C1 segment of cervical spinal cord (tissue), 14 donors: ENCODE measurements at regions not wholly inside any gene's neighbourhood (a gene's known extent, or its start where the extent isn't known, plus 50 kb on each side); places are given as distances from the start of the nearest gene placed in this dataset.
"Not testable (repeated sequence)": the region's sequence is repeated elsewhere in the genome, so short reads cannot be mapped to it uniquely, and the experiment has no call there.

Experiments
- DNase-seq, 14 donors: peaks; one replicate each; lab custom pipeline; 2025; lab: John Stamatoyannopoulos, UW

- DNase-seq = no peak
Measured at GRCh38 chr6:11890849-11891248, 112.2 kb upstream of the ADTRP start.

DNA sequence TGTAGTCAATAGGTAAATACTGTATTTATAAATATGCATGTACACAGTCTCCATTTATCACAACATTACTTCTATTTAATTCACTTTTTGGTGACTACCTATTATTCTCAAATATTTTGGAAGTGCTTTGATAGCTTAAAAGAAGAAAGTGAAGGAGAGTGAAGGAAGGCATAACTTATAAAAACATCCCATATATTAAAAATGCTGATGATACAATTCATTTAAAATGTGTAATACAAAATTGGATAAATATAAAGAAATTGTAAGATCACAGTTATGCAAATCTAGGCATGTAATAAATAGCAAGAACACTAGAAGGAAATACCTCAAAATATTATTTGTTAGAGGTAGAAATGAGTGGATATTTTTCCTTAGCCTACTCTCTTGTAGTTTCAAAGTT, 111.6 kb upstream of the ADTRP start:
- DNase-seq = no peak

- no peak for DNase-seq
Measured at GRCh38 chr6:11889572-11889971, 111.0 kb upstream of the ADTRP start.

DNA sequence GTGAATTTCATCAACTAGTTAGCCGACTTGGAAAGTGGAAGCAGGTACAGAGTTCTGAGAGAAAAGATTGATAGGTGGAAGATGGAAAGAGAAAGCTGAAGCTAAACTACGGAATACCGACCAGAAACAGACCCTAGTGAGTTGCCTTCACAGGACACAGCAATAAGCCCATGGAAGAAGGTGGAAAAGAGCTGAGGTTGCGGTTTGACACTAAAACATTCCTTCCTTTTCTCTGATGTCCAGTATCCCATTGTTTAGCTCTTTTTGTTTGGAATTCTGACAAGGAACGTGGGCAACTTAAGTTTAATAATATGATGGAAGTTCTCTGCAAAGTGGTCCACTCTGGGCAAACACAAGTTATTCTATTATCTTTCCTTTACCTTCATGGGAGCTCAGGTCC, 110.1 kb upstream of the ADTRP start:
- no peak for DNase-seq

- no peak for DNase-seq
Measured at GRCh38 chr6:11885159-11885558, 106.6 kb upstream of the ADTRP start.

GRCh38 chr6:11883471-11883870, 104.9 kb upstream of the ADTRP start:
- DNase-seq = not testable (repeated sequence)

- DNase-seq = not testable (repeated sequence)
Measured at GRCh38 chr6:11880156-11880555, 101.6 kb upstream of the ADTRP start.

DNA sequence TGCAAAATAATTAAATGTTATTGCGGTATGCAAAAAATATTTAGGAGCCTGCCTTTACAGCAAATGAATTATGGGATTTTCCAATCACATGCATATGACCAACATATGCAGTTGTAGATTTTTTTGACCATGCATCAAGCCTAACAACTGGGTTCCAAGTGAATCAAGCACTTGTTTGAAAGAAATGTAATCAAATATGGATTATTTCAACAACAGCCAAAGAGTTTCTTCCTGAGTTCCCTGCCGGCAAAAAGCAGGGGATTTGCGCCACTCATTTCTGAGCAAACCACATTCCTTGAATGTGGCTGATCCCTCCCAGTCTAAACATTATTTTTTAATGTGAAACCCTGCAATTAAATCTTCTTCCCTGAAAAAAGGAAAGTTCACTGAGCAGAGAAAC, 100.1 kb upstream of the ADTRP start:
- DNase-seq = no peak

- no peak for DNase-seq
Measured at GRCh38 chr6:11878029-11878428, 99.4 kb upstream of the ADTRP start.

GRCh38 chr6:11876934-11877433, 98.4 kb upstream of the ADTRP start:
- no peak for DNase-seq

GRCh38 chr6:11875325-11876109, 96.9 kb upstream of the ADTRP start:
- no peak for DNase-seq

DNA sequence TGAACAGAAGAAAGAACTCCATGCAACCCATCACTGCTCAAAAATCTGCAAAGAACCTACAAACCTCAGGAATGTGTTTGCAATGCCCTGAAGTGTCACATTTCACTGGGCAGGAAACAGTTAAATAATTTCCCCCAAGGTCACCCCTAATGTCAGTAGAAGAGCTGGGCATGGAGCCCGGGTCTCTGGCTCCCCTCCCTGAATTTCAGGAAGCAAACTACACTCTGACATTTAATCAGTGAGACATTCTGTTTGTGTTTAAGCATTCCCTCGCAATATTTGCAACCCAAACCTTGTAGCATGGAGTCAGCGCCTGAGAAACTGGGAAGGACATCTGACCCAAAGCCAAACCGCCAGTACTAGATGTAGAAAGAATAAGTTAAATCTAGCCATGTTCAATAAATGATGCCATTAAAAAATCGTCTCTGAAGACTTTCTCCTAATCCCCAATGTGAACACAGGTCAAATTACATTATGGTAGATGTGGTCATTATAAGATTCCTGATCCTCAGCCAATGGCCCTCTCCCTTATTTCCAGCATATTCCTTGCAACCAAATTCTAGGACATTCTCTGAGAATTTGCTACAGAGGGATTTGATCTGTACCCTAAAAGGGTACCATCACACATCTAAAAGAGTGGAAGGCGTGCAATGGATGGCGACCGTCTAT, 91.2 kb upstream of the ADTRP start:
- peak in 3 of 14 donors; percentile 6 to 36 (median 7) for DNase-seq

DNA sequence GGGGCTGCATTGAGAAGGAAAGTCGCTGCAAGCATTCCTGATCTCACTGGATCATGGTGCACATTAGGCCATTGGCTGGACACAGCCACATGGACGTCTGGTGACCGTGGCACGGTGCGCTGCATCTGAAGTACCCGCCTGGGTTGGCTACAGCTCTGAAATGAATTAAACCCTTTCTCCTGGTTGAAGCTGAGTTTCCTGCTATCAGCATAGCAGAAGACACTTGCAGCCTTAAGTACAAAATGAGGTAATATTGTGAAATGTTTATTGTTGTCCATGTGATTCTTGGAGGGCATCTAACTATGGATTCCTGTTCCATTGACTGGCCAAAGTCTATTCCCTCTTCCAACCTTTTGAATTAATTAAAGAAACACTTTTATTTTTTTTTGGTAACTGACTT, 89.8 kb upstream of the ADTRP start:
- DNase-seq = no peak

- no peak for DNase-seq
Measured at GRCh38 chr6:11865680-11866300, 87.2 kb upstream of the ADTRP start.

- DNase-seq = no peak
Measured at GRCh38 chr6:11858439-11858838, 79.8 kb upstream of the ADTRP start.

- no peak for DNase-seq
Measured at GRCh38 chr6:11855743-11856142, 77.1 kb upstream of the ADTRP start.

DNA sequence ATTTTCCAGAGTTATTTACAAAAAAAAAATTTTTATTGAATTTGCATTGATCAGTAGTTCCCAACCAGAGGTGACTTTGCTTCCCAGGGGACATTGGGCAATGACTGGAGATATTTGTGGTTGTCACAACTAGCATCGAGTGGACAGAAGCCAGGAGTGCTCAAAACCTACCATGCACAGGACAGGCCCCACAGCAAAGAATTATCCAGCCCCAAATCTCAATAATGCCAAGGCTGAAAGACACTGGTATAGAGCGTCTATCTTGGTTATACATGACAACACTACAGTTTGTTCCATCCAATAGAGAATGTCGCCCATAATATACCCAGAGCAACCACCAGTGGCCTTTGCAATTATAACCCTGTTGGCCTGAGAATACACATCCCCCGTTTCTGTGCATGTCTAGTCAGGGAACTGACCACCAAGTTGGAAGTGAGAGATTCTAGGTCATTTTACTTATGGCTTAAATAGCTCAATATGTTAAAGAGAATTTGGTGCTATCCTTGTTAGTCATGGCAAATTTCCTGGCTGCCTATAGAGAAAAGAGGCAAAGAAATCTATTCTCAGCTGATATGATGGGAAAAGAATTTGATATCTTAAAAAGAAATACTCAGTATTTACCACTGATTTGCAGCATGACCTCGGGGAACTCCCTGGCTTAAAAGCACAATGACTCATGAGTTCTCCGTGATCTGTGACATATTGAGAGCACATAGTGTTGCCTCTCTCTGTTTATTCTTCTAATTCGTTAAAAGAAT, 76.0 kb upstream of the ADTRP start:
- DNase-seq = no peak

GRCh38 chr6:11853678-11854407, 75.2 kb upstream of the ADTRP start:
- DNase-seq = no peak

DNA sequence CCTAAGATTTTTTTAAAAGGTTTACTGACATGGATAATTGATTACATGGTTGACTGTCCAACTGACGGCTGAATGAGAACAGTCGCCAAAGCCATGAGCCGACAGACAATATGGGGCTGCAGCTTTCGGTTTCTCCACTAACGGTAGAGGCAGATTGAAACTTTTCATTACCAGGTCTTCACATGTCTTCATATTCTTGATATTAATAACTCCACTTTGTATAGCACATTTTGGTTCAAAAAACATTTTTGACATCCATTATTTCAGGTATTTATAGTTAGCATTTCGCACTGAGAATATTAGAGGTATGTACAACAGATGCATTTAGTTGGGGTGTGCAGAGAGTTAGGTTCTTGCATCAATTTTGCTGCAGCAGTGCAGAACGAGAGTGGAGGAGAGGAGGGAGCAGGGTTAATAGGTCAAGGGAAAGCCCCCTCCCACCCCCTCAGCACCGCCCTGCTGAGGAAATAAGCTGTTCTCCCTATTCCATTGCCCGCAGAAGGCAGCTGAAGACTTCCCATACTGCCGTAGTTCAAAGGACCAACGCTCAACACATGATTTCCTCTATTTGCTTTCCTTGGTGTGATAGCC, 73.6 kb upstream of the ADTRP start:
- DNase-seq = no peak

DNA sequence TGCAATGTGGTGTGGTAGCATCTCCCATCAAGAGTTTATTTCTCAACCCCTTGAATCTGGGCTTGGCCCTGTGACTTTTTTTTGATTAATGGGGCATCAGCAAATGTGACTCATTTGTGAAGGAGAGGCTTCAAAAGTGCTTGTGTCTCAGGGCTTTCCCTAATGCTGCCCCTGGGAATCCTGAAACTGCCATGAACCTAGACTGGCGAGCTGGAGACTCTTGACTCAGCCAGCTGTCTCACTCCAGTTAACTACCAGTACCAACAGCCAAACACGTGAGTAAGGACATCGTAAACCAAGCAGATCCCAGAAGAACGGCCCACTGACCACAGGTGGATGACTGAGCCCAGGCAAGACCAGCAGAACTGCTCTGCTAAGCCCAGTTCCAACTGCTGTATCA, 72.8 kb upstream of the ADTRP start:
- DNase-seq = no peak
